Sigmoid colon (tissue), 4 donors: ENCODE measurements at regions not wholly inside any gene's neighbourhood (a gene's known extent, or its start where the extent isn't known, plus 50 kb on each side); places are given as distances from the start of the nearest gene placed in this dataset.

Experiments used
- CTCF ChIP-seq, 4 experiments: fragments of 450-650 bp in 3 of 4; fragments of 200-600 bp in 1 of 4; IDR thresholded peaks; one replicate each; pipeline ENCODE4 v1.5.1; 2016 to 2019; ENCODE audit warnings: antibody characterized with exemption in 4 of 4, mild to moderate bottlenecking in 3 of 4, moderate library complexity in 2 of 4
- EP300 ChIP-seq, 4 donors: sonication (generic); formaldehyde crosslinking; IDR thresholded peaks; one replicate each; pipeline ENCODE4 v1.6.1; 2017; ENCODE audit warnings: antibody characterized with exemption in 4 of 4
- POLR2A ChIP-seq, 2 donors: fragments of 450-650 bp; IDR thresholded peaks; one replicate each; pipeline ENCODE4 v1.6.1; 2016; ENCODE audit warnings: antibody characterized with exemption in 2 of 2, mild to moderate bottlenecking in 2 of 2, moderate library complexity in 2 of 2
- POLR2AphosphoS5 ChIP-seq, 4 donors: sonication (generic); formaldehyde crosslinking; IDR thresholded peaks; one replicate each; pipeline ENCODE4 v1.6.1; 2017; ENCODE audit warnings: antibody characterized with exemption in 4 of 4

GRCh38 chr15:62426387-62426956, 261.4 kb upstream of the C2CD4B start:
- no peak for TF ChIP-seq CTCF (IDR thresholded peaks at IDR 0.05)
- no peak for TF ChIP-seq POLR2AphosphoS5 (IDR thresholded peaks at IDR 0.05)
- no peak for TF ChIP-seq POLR2A (IDR thresholded peaks at IDR 0.05)
- no peak for TF ChIP-seq EP300 (IDR thresholded peaks at IDR 0.05)
